Activated T-cell treated with anti-CD3 and anti-CD28 coated beads, Interleukin-2, amount 50 U/mL, for 4 hours (primary cell): ENCODE measurements at regions not wholly inside any gene's neighbourhood (a gene's known extent, or its start where the extent isn't known, plus 50 kb on each side); places are given as distances from the start of the nearest gene placed in this dataset.

Source experiments
- ATAC-seq, 2 donors: fragments of 200-7000 bp; cut with Tn5 transposase; one replicate each; pipeline ENCODE4 v1.10.0; 2021
- DNase-seq: peaks from one replicate; pipeline ENCODE4 v3.0.0-alpha.2; 2020
- H3K27me3 Mint-ChIP-seq: one replicate; pipeline ENCODE4 v1.8.0; 2021; ENCODE audit warnings: low read depth, mixed read lengths
- H3K36me3 Mint-ChIP-seq: one replicate; pipeline ENCODE4 v1.8.0; 2022; ENCODE audit warnings: mixed read lengths; ENCODE audit not compliant: insufficient read depth
- H3K4me1 Mint-ChIP-seq: one replicate; pipeline ENCODE4 v1.8.0; 2021; ENCODE audit warnings: low read depth, mixed read lengths
- H3K4me3 Mint-ChIP-seq: one replicate; pipeline ENCODE4 v1.8.0; 2021; ENCODE audit warnings: mild to moderate bottlenecking, moderate library complexity, mixed read lengths
- H3K9me3 Mint-ChIP-seq: one replicate; pipeline ENCODE4 v1.8.0; 2021; ENCODE audit warnings: mixed read lengths

GRCh38 chr6:85396159-85396808, 53.6 kb upstream of the NT5E start:
- Mint-ChIP-seq H3K9me3 (peaks cover 9% of the 10 kb centered on the region), H3K4me3 (no peak overlapping the region), H3K27me3 (no peaks in the 10 kb centered on the region), H3K36me3 (no peaks in the 10 kb centered on the region), H3K4me1 (no peaks in the 10 kb centered on the region)
- no peak for DNase-seq
- no peak for ATAC-seq

- no peaks in the 10 kb centered on the region for H3K27me3 Mint-ChIP-seq
- H3K36me3 Mint-ChIP-seq: no peaks in the 10 kb centered on the region
- H3K4me1 Mint-ChIP-seq: no peaks in the 10 kb centered on the region
- no peak for ATAC-seq
- H3K9me3 Mint-ChIP-seq: peaks cover 9% of the 10 kb centered on the region
- H3K4me3 Mint-ChIP-seq: no peak overlapping the region
- DNase-seq: no peak
Observed at GRCh38 chr6:85395746-85396145, 54.1 kb upstream of the NT5E start.

GRCh38 chr6:85394853-85395538, 54.9 kb upstream of the NT5E start:
- DNase-seq (no peak), ATAC-seq (no peak)
- H3K36me3 Mint-ChIP-seq: no peaks in the 10 kb centered on the region
- peaks cover 4% of the 10 kb centered on the region for H3K27me3 Mint-ChIP-seq
- no peak overlapping the region for H3K4me3 Mint-ChIP-seq
- no peaks in the 10 kb centered on the region for H3K4me1 Mint-ChIP-seq
- peaks cover 9% of the 10 kb centered on the region for H3K9me3 Mint-ChIP-seq

- H3K9me3 Mint-ChIP-seq: peaks cover 9% of the 10 kb centered on the region
- no peaks in the 10 kb centered on the region for H3K4me1 Mint-ChIP-seq
- H3K4me3 Mint-ChIP-seq: no peak overlapping the region
- no peaks in the 10 kb centered on the region for H3K36me3 Mint-ChIP-seq
- DNase-seq (no peak), ATAC-seq (no peak)
- H3K27me3 Mint-ChIP-seq: peaks cover 9% of the 10 kb centered on the region
Observed at GRCh38 chr6:85394199-85394598, 55.7 kb upstream of the NT5E start.

GRCh38 chr6:85392379-85392778, 57.5 kb upstream of the NT5E start:
- no peaks in the 10 kb centered on the region for H3K36me3 Mint-ChIP-seq
- H3K27me3 Mint-ChIP-seq: peaks cover 9% of the 10 kb centered on the region
- DNase-seq (no peak), ATAC-seq (no peak)
- no peak overlapping the region for H3K4me3 Mint-ChIP-seq
- no peaks in the 10 kb centered on the region for H3K4me1 Mint-ChIP-seq
- H3K9me3 Mint-ChIP-seq: peaks cover 6% of the 10 kb centered on the region

GRCh38 chr6:85390775-85391174, 59.1 kb upstream of the NT5E start:
- no peak overlapping the region for H3K4me3 Mint-ChIP-seq
- ATAC-seq (no peak), DNase-seq (no peak)
- H3K9me3 Mint-ChIP-seq: no peaks in the 10 kb centered on the region
- H3K4me1 Mint-ChIP-seq: no peaks in the 10 kb centered on the region
- peaks cover 10% of the 10 kb centered on the region for H3K27me3 Mint-ChIP-seq
- no peaks in the 10 kb centered on the region for H3K36me3 Mint-ChIP-seq

GRCh38 chr6:85390105-85390728, 59.7 kb upstream of the NT5E start:
- Mint-ChIP-seq H3K4me3 (no peak overlapping the region), H3K4me1 (no peaks in the 10 kb centered on the region), H3K36me3 (no peaks in the 10 kb centered on the region), H3K9me3 (no peaks in the 10 kb centered on the region), H3K27me3 (peaks cover 10% of the 10 kb centered on the region)
- ATAC-seq (no peak), DNase-seq (no peak)

GRCh38 chr6:85389151-85389797, 60.6 kb upstream of the NT5E start:
- Mint-ChIP-seq H3K9me3 (no peaks in the 10 kb centered on the region), H3K27me3 (peaks cover 10% of the 10 kb centered on the region), H3K4me3 (no peak overlapping the region), H3K4me1 (no peaks in the 10 kb centered on the region), H3K36me3 (no peaks in the 10 kb centered on the region)
- ATAC-seq (peak in 1 of 2 donors; percentile 72), DNase-seq (no peak)

GRCh38 chr6:85388531-85388930, 61.4 kb upstream of the NT5E start:
- H3K4me1 Mint-ChIP-seq: no peaks in the 10 kb centered on the region
- DNase-seq: no peak
- H3K36me3 Mint-ChIP-seq: no peaks in the 10 kb centered on the region
- no peak overlapping the region for H3K4me3 Mint-ChIP-seq
- ATAC-seq: no peak
- H3K27me3 Mint-ChIP-seq: peaks cover 10% of the 10 kb centered on the region
- no peaks in the 10 kb centered on the region for H3K9me3 Mint-ChIP-seq

GRCh38 chr6:85385636-85386315, 64.1 kb upstream of the NT5E start:
- DNase-seq: no peak
- ATAC-seq: no peak
- peaks cover 10% of the 10 kb centered on the region for H3K27me3 Mint-ChIP-seq
- H3K4me3 Mint-ChIP-seq: no peak overlapping the region
- no peaks in the 10 kb centered on the region for H3K36me3 Mint-ChIP-seq
- H3K9me3 Mint-ChIP-seq: no peaks in the 10 kb centered on the region
- no peaks in the 10 kb centered on the region for H3K4me1 Mint-ChIP-seq

- Mint-ChIP-seq H3K4me3 (no peak overlapping the region), H3K27me3 (peaks cover 2% of the 10 kb centered on the region), H3K4me1 (no peaks in the 10 kb centered on the region), H3K9me3 (peaks cover 5% of the 10 kb centered on the region), H3K36me3 (no peaks in the 10 kb centered on the region)
- no peak for DNase-seq
- no peak for ATAC-seq
Observed at GRCh38 chr6:85383042-85383441, 66.8 kb upstream of the NT5E start.

- DNase-seq (no peak), ATAC-seq (no peak)
- no peak overlapping the region for H3K4me3 Mint-ChIP-seq
- H3K36me3 Mint-ChIP-seq: no peaks in the 10 kb centered on the region
- H3K9me3 Mint-ChIP-seq: peaks cover 5% of the 10 kb centered on the region
- peaks cover 2% of the 10 kb centered on the region for H3K27me3 Mint-ChIP-seq
- no peaks in the 10 kb centered on the region for H3K4me1 Mint-ChIP-seq
Observed at GRCh38 chr6:85382541-85382940, 67.3 kb upstream of the NT5E start.

GRCh38 chr6:85372915-85373270, 77.0 kb upstream of the NT5E start:
- no peaks in the 10 kb centered on the region for H3K36me3 Mint-ChIP-seq
- H3K27me3 Mint-ChIP-seq: peaks cover under 1% of the 10 kb centered on the region
- H3K4me1 Mint-ChIP-seq: no peaks in the 10 kb centered on the region
- no peak overlapping the region for H3K4me3 Mint-ChIP-seq
- DNase-seq (no peak), ATAC-seq (no peak)
- no peaks in the 10 kb centered on the region for H3K9me3 Mint-ChIP-seq

GRCh38 chr6:85372188-85372914, 77.5 kb upstream of the NT5E start:
- H3K4me3 Mint-ChIP-seq: no peak overlapping the region
- peaks cover 4% of the 10 kb centered on the region for H3K27me3 Mint-ChIP-seq
- H3K4me1 Mint-ChIP-seq: no peaks in the 10 kb centered on the region
- H3K9me3 Mint-ChIP-seq: no peaks in the 10 kb centered on the region
- no peaks in the 10 kb centered on the region for H3K36me3 Mint-ChIP-seq
- no peak for ATAC-seq
- no peak for DNase-seq
